ENCODE measurements at regions not wholly inside any gene's neighbourhood (a gene's known extent, or its start where the extent isn't known, plus 50 kb on each side); places are given as distances from the start of the nearest gene placed in this dataset.

- no peak for DNase-seq
These were observed 145.5 kb downstream of the C16orf95 start for GRCh38 chr16:87171723-87172122.

GRCh38 chr16:87172632-87173031, 144.6 kb downstream of the C16orf95 start:
- DNase-seq: no peak

GRCh38 chr16:87173294-87173893, 143.8 kb downstream of the C16orf95 start:
- no peak for DNase-seq

- DNase-seq: no peak
These were observed 143.1 kb downstream of the C16orf95 start for GRCh38 chr16:87174061-87174460.

- no peak for DNase-seq
These were observed 140.5 kb downstream of the C16orf95 start for GRCh38 chr16:87176735-87177134.

- no peak for DNase-seq
These were observed 139.5 kb downstream of the C16orf95 start for GRCh38 chr16:87177673-87178072.

- DNase-seq: no peak
These were observed 138.9 kb downstream of the C16orf95 start for GRCh38 chr16:87178177-87178863.

GRCh38 chr16:87178977-87179376, 138.2 kb downstream of the C16orf95 start:
- no peak for DNase-seq

- DNase-seq: no peak
These were observed 137.1 kb downstream of the C16orf95 start for GRCh38 chr16:87180069-87180468.

- DNase-seq: no peak
These were observed 134.4 kb downstream of the C16orf95 start for GRCh38 chr16:87182759-87183158.

- DNase-seq: no peak
These were observed 133.5 kb downstream of the C16orf95 start for GRCh38 chr16:87183647-87184046.

GRCh38 chr16:87185308-87185707, 131.9 kb downstream of the C16orf95 start:
- no peak for DNase-seq

GRCh38 chr16:87185983-87186382, 131.2 kb downstream of the C16orf95 start:
- no peak for DNase-seq

- no peak for DNase-seq
These were observed 130.7 kb downstream of the C16orf95 start for GRCh38 chr16:87186446-87186845.

GRCh38 chr16:87186876-87187533, 130.2 kb downstream of the C16orf95 start:
- no peak for DNase-seq

GRCh38 chr16:87188104-87188503, 129.1 kb downstream of the C16orf95 start:
- no peak for DNase-seq

GRCh38 chr16:87189426-87189825, 127.8 kb downstream of the C16orf95 start:
- DNase-seq: no peak

- no peak for DNase-seq
These were observed 126.6 kb downstream of the C16orf95 start for GRCh38 chr16:87190288-87191230.

GRCh38 chr16:87192452-87193073, 124.6 kb downstream of the C16orf95 start:
- DNase-seq: no peak

GRCh38 chr16:87194172-87194571, 123.0 kb downstream of the C16orf95 start:
- no peak for DNase-seq

GRCh38 chr16:87195161-87195560, 122.0 kb downstream of the C16orf95 start:
- DNase-seq: no peak

- no peak for DNase-seq
These were observed 121.0 kb downstream of the C16orf95 start for GRCh38 chr16:87196231-87196630.

GRCh38 chr16:87196661-87197060, 120.5 kb downstream of the C16orf95 start:
- no peak for DNase-seq

Data from activated T-cell treated with anti-CD3 and anti-CD28 coated beads, Interleukin-2, amount 50 U/mL, for 48 hours (primary cell).